Parathyroid adenoma (tissue), 2 donors: ENCODE measurements at regions not wholly inside any gene's neighbourhood (a gene's known extent, or its start where the extent isn't known, plus 50 kb on each side); places are given as distances from the start of the nearest gene placed in this dataset.
"Not testable (repeated sequence)": the region's sequence is repeated elsewhere in the genome, so short reads cannot be mapped to it uniquely, and the experiment has no call there.

Source experiments
- H2AFZ ChIP-seq: fragments of 300-600 bp; sonication (generic); one replicate; pipeline ENCODE4 v1.7.0; 2017; ENCODE audit warnings: antibody characterized with exemption, mild to moderate bottlenecking
- H3K27ac ChIP-seq: fragments of 300-600 bp; sonication (generic); one replicate; pipeline ENCODE4 v1.7.0; 2017
- H3K27me3 ChIP-seq: fragments of 300-600 bp; sonication (generic); one replicate; pipeline ENCODE4 v1.7.0; 2017; ENCODE audit warnings: low read length; ENCODE audit not compliant: control insufficient read depth, insufficient read depth
- H3K36me3 ChIP-seq: fragments of 300-600 bp; sonication (generic); one replicate; pipeline ENCODE4 v1.7.0; 2017; ENCODE audit warnings: low read length; ENCODE audit not compliant: control insufficient read depth, insufficient read depth
- H3K4me1 ChIP-seq: fragments of 300-600 bp; sonication (generic); one replicate; pipeline ENCODE4 v1.7.0; 2017; ENCODE audit warnings: control low read depth
- H3K4me2 ChIP-seq: fragments of 300-600 bp; sonication (generic); one replicate; pipeline ENCODE4 v1.7.0; 2017; ENCODE audit warnings: low read length
- H3K4me3 ChIP-seq: fragments of 300-600 bp; sonication (generic); one replicate; pipeline ENCODE4 v1.7.0; 2017; ENCODE audit warnings: low read depth, low read length
- H3K79me2 ChIP-seq: fragments of 300-600 bp; sonication (generic); one replicate; pipeline ENCODE4 v1.7.0; 2017; ENCODE audit warnings: control low read depth
- H3K9ac ChIP-seq: fragments of 300-600 bp; sonication (generic); one replicate; pipeline ENCODE4 v1.7.0; 2017; ENCODE audit warnings: mild to moderate bottlenecking
- H3K9me3 ChIP-seq: fragments of 300-600 bp; sonication (generic); one replicate; pipeline ENCODE4 v1.7.0; 2017; ENCODE audit warnings: low read length; ENCODE audit not compliant: control insufficient read depth
- CTCF ChIP-seq: fragments of 300-600 bp; sonication (generic); IDR thresholded peaks from one replicate; pipeline ENCODE4 v1.7.0; 2017; ENCODE audit warnings: antibody characterized with exemption, mild to moderate bottlenecking
- donor health status: primary hyperparathyroidism.

- Histone ChIP-seq H3K9me3 (no peaks in the 10 kb centered on the region), H3K36me3 (no peaks in the 10 kb centered on the region), H3K27ac (no peak overlapping the region), H3K4me1 (no peaks in the 10 kb centered on the region), H2AFZ (no peak overlapping the region), H3K9ac (no peak overlapping the region), H3K79me2 (no peaks in the 10 kb centered on the region), H3K4me2 (no peak overlapping the region), H3K4me3 (no peak overlapping the region), H3K27me3 (no peaks in the 10 kb centered on the region)
- no peak for TF ChIP-seq CTCF
Observed at GRCh38 chr10:29771376-29771775, 136.6 kb upstream of the SVIL start.

- H3K36me3 ChIP-seq, H3K9ac ChIP-seq, H3K27me3 ChIP-seq, H3K9me3 ChIP-seq, H3K4me1 ChIP-seq, H3K4me2 ChIP-seq, H3K79me2 ChIP-seq, H3K4me3 ChIP-seq, H2AFZ ChIP-seq, H3K27ac ChIP-seq: not testable (repeated sequence)
Observed at GRCh38 chr10:29769277-29769676, 134.5 kb upstream of the SVIL start.

GRCh38 chr10:29767968-29768367 is 133.2 kb upstream of the SVIL start:
- Histone ChIP-seq H3K79me2 (no peaks in the 10 kb centered on the region), H3K4me3 (no peak overlapping the region), H3K36me3 (no peaks in the 10 kb centered on the region), H3K4me1 (no peaks in the 10 kb centered on the region), H3K4me2 (no peak overlapping the region), H3K9ac (no peak overlapping the region), H3K27me3 (no peaks in the 10 kb centered on the region), H3K9me3 (no peaks in the 10 kb centered on the region), H3K27ac (no peak overlapping the region), H2AFZ (no peak overlapping the region)
- TF ChIP-seq CTCF = no peak

GRCh38 chr10:29766753-29767152 is 132.0 kb upstream of the SVIL start:
- Histone ChIP-seq H3K27ac (no peak overlapping the region), H2AFZ (no peak overlapping the region), H3K36me3 (no peaks in the 10 kb centered on the region), H3K9me3 (no peaks in the 10 kb centered on the region), H3K9ac (no peak overlapping the region), H3K79me2 (no peaks in the 10 kb centered on the region), H3K27me3 (no peaks in the 10 kb centered on the region), H3K4me3 (no peak overlapping the region), H3K4me2 (no peak overlapping the region), H3K4me1 (no peaks in the 10 kb centered on the region)
- no peak for TF ChIP-seq CTCF

- Histone ChIP-seq H3K4me3 (no peak overlapping the region), H3K27me3 (no peaks in the 10 kb centered on the region), H2AFZ (no peak overlapping the region), H3K4me2 (no peak overlapping the region), H3K9ac (no peak overlapping the region), H3K4me1 (no peaks in the 10 kb centered on the region), H3K27ac (no peak overlapping the region), H3K79me2 (no peaks in the 10 kb centered on the region), H3K9me3 (no peaks in the 10 kb centered on the region), H3K36me3 (no peaks in the 10 kb centered on the region)
- no peak for TF ChIP-seq CTCF
Observed at GRCh38 chr10:29765330-29765729, 130.6 kb upstream of the SVIL start.
